Caco-2 (cell line): ENCODE measurements at regions not wholly inside any gene's neighbourhood (a gene's known extent, or its start where the extent isn't known, plus 50 kb on each side); places are given as distances from the start of the nearest gene placed in this dataset.

ENCODE experiments used
- BruUV-seq: library from RNA; stranded (reverse); fragments of 400-500 nt; replicated peaks from 2 replicates; lab custom pipeline; 2021; lab: Mats Ljungman, UMichigan
- CTCF ChIA-PET: fragments of 300-600 bp; sonication (Branson Sonifier 250); formaldehyde crosslinking; loops from one replicate; lab custom pipeline; 2022; ENCODE audit warnings: antibody characterized with exemption; lab: Charles Lee
- POLR2A ChIA-PET: fragments of 300-600 bp; sonication (Branson Sonifier 250); formaldehyde crosslinking; loops from one replicate; lab custom pipeline; 2022; ENCODE audit warnings: antibody characterized with exemption; lab: Charles Lee
- DNase-seq, 2 experiments: peaks; one replicate each; pipeline versions ENCODE4 v3.0.0 to v3.0.0-alpha.2; 2020 to 2022
- H3K27me3 ChIP-seq: replicated peaks from 2 replicates; pipeline ENCODE4 v1.6.0; 2011; ENCODE audit warnings: low read length; ENCODE audit not compliant: control insufficient read depth, insufficient read depth
- H3K36me3 ChIP-seq: 2 replicates; pipeline ENCODE4 v1.5.1; 2011; ENCODE audit warnings: low read length; ENCODE audit not compliant: control insufficient read depth, insufficient read depth
- H3K4me1 ChIP-seq: fragments of 250-450 bp; sonication (Bioruptor Pico); 2 replicates; pipeline ENCODE4 v1.5.1; 2020; ENCODE audit warnings: mild to moderate bottlenecking
- H3K4me3 ChIP-seq: 2 replicates; pipeline ENCODE4 v1.5.1; 2011; ENCODE audit warnings: low read depth, mild to moderate bottlenecking, control low read depth, low read length
- H3K9me3 ChIP-seq: fragments of 250-450 bp; sonication (Bioruptor Pico); 2 replicates; pipeline ENCODE4 v1.5.1; 2020; ENCODE audit warnings: mild to moderate bottlenecking, moderate library complexity
- H3K27ac Mint-ChIP-seq: one replicate; pipeline ENCODE4 v1.8.0; 2022; ENCODE audit warnings: mixed read lengths; ENCODE audit not compliant: unreplicated experiment
- H3K27me3 Mint-ChIP-seq: one replicate; pipeline ENCODE4 v1.8.0; 2022; ENCODE audit warnings: mixed read lengths; ENCODE audit not compliant: insufficient read depth, unreplicated experiment
- H3K36me3 Mint-ChIP-seq: one replicate; pipeline ENCODE4 v1.8.0; 2022; ENCODE audit warnings: mild to moderate bottlenecking, mixed read lengths; ENCODE audit not compliant: insufficient read depth, unreplicated experiment
- H3K4me1 Mint-ChIP-seq: one replicate; pipeline ENCODE4 v1.8.0; 2022; ENCODE audit warnings: low read depth, mixed read lengths; ENCODE audit not compliant: unreplicated experiment
- H3K4me3 Mint-ChIP-seq: one replicate; pipeline ENCODE4 v1.8.0; 2022; ENCODE audit warnings: mild to moderate bottlenecking, moderate library complexity, mixed read lengths; ENCODE audit not compliant: unreplicated experiment
- H3K9me3 Mint-ChIP-seq: one replicate; pipeline ENCODE4 v1.8.0; 2022; ENCODE audit warnings: mixed read lengths; ENCODE audit not compliant: unreplicated experiment
- CTCF ChIP-seq, 2 experiments: fragments of 200-600 bp in 1 of 2; IDR thresholded peaks; 1 replicate in 1 of 2; 2 replicates in 1 of 2; pipeline versions ENCODE4 v1.5.1 to v1.8.0; 2011 to 2022; ENCODE audit warnings: antibody characterized with exemption in 1 of 2, control low read depth in 1 of 2, inconsistent platforms in 1 of 2, low read depth in 1 of 2, low read length in 1 of 2, mild to moderate bottlenecking in 1 of 2, moderate library complexity in 1 of 2; ENCODE audit not compliant: insufficient read depth in 1 of 2, severe bottlenecking in 1 of 2, unreplicated experiment in 1 of 2
- intact Hi-C: fragments of 100-400 bp; cut with micrococcal nuclease; formaldehyde crosslinking; loops from one replicate; pipeline ENCODE4 v1.10.0; 2022; ENCODE audit not compliant: unreplicated experiment

GRCh38 chr6:94074764-94075163 lies 655.4 kb upstream of the EPHA7 start:
- intact Hi-C loops: no loop called here
- Mint-ChIP-seq H3K36me3 (no peaks in the 10 kb centered on the region), H3K27me3 (no peaks in the 10 kb centered on the region), H3K9me3 (no peaks in the 10 kb centered on the region), H3K4me3 (no peak overlapping the region), H3K4me1 (no peaks in the 10 kb centered on the region), H3K27ac (no peak overlapping the region)
- POLR2A ChIA-PET: no interaction called here
- Histone ChIP-seq H3K4me1 (no peaks in the 10 kb centered on the region), H3K9me3 (no peaks in the 10 kb centered on the region), H3K27me3 (no peaks in the 10 kb centered on the region), H3K4me3 (no peak overlapping the region), H3K36me3 (no peaks in the 10 kb centered on the region)
- no peak for TF ChIP-seq CTCF (IDR thresholded peaks at IDR 0.05; ENCODE audit: insufficient read depth in 1 of 2, low read depth in 1 of 2, low read length in 1 of 2, severe bottlenecking in 1 of 2, unreplicated experiment in 1 of 2)
- no TSS peak for BruUV-seq
- DNase-seq: no peak
- CTCF ChIA-PET: no interaction called here

- TF ChIP-seq CTCF (IDR thresholded peaks at IDR 0.05; ENCODE audit: insufficient read depth in 1 of 2, low read depth in 1 of 2, low read length in 1 of 2, severe bottlenecking in 1 of 2, unreplicated experiment in 1 of 2): peak in 1 of 2 experiments; percentile 3
- H3K27me3 ChIP-seq: no peaks in the 10 kb centered on the region
- ChIA-PET POLR2A (no interaction called here), CTCF (no interaction called here)
- no peak for DNase-seq
- BruUV-seq: no TSS peak
- no peaks in the 10 kb centered on the region for H3K36me3 Mint-ChIP-seq
- no peak overlapping the region for H3K27ac Mint-ChIP-seq
- H3K36me3 ChIP-seq: no peaks in the 10 kb centered on the region
- H3K9me3 Mint-ChIP-seq: no peaks in the 10 kb centered on the region
- H3K4me3 ChIP-seq: no peak overlapping the region
- H3K4me1 ChIP-seq: no peaks in the 10 kb centered on the region
- no peaks in the 10 kb centered on the region for H3K9me3 ChIP-seq
- intact Hi-C loops: no loop called here
- no peaks in the 10 kb centered on the region for H3K4me1 Mint-ChIP-seq
- H3K27me3 Mint-ChIP-seq: no peaks in the 10 kb centered on the region
- H3K4me3 Mint-ChIP-seq: no peak overlapping the region
Measured at GRCh38 chr6:94071835-94072234, 652.5 kb upstream of the EPHA7 start.

- no peak overlapping the region for H3K27ac Mint-ChIP-seq
- no TSS peak for BruUV-seq
- intact Hi-C loops: no loop called here
- no peak for TF ChIP-seq CTCF (IDR thresholded peaks at IDR 0.05; ENCODE audit: insufficient read depth in 1 of 2, low read depth in 1 of 2, low read length in 1 of 2, severe bottlenecking in 1 of 2, unreplicated experiment in 1 of 2)
- H3K9me3 Mint-ChIP-seq: no peaks in the 10 kb centered on the region
- no peak overlapping the region for H3K4me3 ChIP-seq
- ChIA-PET POLR2A (no interaction called here), CTCF (no interaction called here)
- no peak for DNase-seq
- no peaks in the 10 kb centered on the region for H3K9me3 ChIP-seq
- no peak overlapping the region for H3K4me3 Mint-ChIP-seq
- H3K4me1 ChIP-seq: no peaks in the 10 kb centered on the region
- no peaks in the 10 kb centered on the region for H3K27me3 Mint-ChIP-seq
- no peaks in the 10 kb centered on the region for H3K27me3 ChIP-seq
- H3K36me3 ChIP-seq: no peaks in the 10 kb centered on the region
- no peaks in the 10 kb centered on the region for H3K4me1 Mint-ChIP-seq
- H3K36me3 Mint-ChIP-seq: no peaks in the 10 kb centered on the region
Measured at GRCh38 chr6:94065707-94066337, 646.5 kb upstream of the EPHA7 start.
